ENCODE measurements at regions not wholly inside any gene's neighbourhood (a gene's known extent, or its start where the extent isn't known, plus 50 kb on each side); places are given as distances from the start of the nearest gene placed in this dataset.

DNA sequence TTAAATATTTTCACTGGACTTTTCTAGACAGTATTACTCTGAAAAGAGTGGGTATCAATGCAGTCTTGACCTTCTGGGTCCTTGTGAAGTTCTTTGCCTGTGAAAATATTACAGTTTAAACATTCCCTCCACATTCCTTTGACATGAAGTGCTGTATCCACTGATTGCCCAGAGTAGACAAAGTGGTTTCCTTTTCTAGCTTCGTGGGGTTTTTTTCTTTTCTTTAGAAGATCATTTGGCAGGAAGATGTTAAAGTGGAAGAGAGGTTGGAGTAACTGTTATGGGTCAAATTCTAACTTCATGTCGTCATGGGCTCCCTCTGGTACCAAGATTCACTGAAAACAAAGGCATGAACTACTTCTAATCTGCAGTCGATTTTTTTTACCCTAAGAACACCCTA, 496.9 kb downstream of the EPHA4 start:
- TF ChIP-seq ZNF384 (IDR thresholded peaks at IDR 0.05) (no peak), CTBP1 (IDR thresholded peaks at IDR 0.05; ENCODE audit: borderline replicate concordance) (no peak), L3MBTL2 (conservative IDR thresholded peaks at IDR 0.05) (no peak), ELF4 (IDR thresholded peaks at IDR 0.05) (no peak), ARNT (IDR thresholded peaks at IDR 0.05) (no peak), PKNOX1 (IDR thresholded peaks at IDR 0.05) (no peak), FOXA1 (IDR thresholded peaks at IDR 0.05) (no peak), SUZ12 (IDR thresholded peaks at IDR 0.05) (no peak), FOXK2 (IDR thresholded peaks at IDR 0.05) (no peak), BHLHE40 (IDR thresholded peaks at IDR 0.05; ENCODE audit: borderline replicate concordance) (no peak), LEF1 (IDR thresholded peaks at IDR 0.05; ENCODE audit: borderline replicate concordance) (no peak), HDGF (IDR thresholded peaks at IDR 0.05; ENCODE audit: borderline replicate concordance) (no peak), FOXM1 (IDR thresholded peaks at IDR 0.05; ENCODE audit: borderline replicate concordance) (no peak), TARDBP (IDR thresholded peaks at IDR 0.05) (no peak), NFRKB (IDR thresholded peaks at IDR 0.05) (no peak), SP1 (IDR thresholded peaks at IDR 0.05) (no peak)
- no peak for DNase-seq (ENCODE audit: extremely low spot score)
- ChIA-PET POLR2A (no interaction called here), CTCF (interaction anchor here (0.5 kb wide), 1 partner anchor 383 kb away, joined by 3 read pairs; no protein-coding TSS in a partner anchor)

DNA sequence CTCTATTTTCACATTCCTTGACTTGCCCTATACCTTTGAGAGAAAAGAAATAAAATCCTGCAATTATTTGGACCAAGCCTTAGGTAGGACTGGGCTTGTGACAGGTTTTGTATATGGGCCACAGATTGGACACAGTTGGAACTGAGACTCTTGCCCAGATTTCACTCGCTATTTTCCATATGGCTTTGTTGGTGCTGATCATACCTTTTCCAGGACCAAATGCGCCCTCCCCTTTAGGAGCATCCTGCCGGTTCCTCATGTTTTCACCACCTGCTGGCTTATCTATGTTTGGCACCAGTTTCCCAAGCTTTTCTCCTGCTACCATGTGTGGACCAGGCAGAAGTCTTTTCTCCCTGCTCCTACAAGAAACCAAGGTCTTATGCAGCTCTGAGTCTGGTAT, 494.9 kb downstream of the EPHA4 start:
- no peak for DNase-seq (ENCODE audit: extremely low spot score)
- ChIA-PET POLR2A (no interaction called here), CTCF (interaction anchor here (1.2 kb wide), 1 partner anchor 497 kb away, joined by 3 read pairs; no protein-coding TSS in a partner anchor)
- TF ChIP-seq FOXM1 (IDR thresholded peaks at IDR 0.05; ENCODE audit: borderline replicate concordance) (no peak), BHLHE40 (IDR thresholded peaks at IDR 0.05; ENCODE audit: borderline replicate concordance) (no peak), ARNT (IDR thresholded peaks at IDR 0.05) (no peak), FOXA1 (IDR thresholded peaks at IDR 0.05) (no peak), TARDBP (IDR thresholded peaks at IDR 0.05) (no peak), CTBP1 (IDR thresholded peaks at IDR 0.05; ENCODE audit: borderline replicate concordance) (no peak), FOXK2 (IDR thresholded peaks at IDR 0.05) (no peak), SUZ12 (IDR thresholded peaks at IDR 0.05) (no peak), LEF1 (IDR thresholded peaks at IDR 0.05; ENCODE audit: borderline replicate concordance) (no peak), PKNOX1 (IDR thresholded peaks at IDR 0.05) (no peak), ELF4 (IDR thresholded peaks at IDR 0.05) (no peak)

DNA sequence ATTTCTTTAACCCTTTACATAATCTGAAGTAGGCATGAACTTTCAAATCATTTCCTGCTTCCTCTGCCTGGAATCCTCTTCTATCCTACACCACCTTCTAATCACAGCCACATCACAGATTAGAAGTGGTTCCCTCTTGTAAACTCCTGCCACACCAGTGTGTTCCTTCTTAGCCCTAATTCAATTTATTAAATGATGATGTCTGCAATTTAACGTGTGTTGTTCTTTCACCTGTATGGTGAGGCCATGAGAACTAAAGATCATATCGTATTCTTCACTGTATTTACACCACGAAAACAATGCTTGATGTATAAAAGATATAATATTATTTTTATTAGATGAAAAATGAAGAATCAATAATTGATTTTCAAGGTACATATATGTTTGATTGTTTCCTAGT, 494.3 kb downstream of the EPHA4 start:
- ChIA-PET CTCF (no interaction called here), POLR2A (no interaction called here)
- DNase-seq (ENCODE audit: extremely low spot score), result no peak
- no peak for TF ChIP-seq ELF4 (IDR thresholded peaks at IDR 0.05)
- TF ChIP-seq TARDBP (IDR thresholded peaks at IDR 0.05), result no peak
- no peak for TF ChIP-seq BHLHE40 (IDR thresholded peaks at IDR 0.05; ENCODE audit: borderline replicate concordance)

GRCh38 chr2:221085341-221085900, 486.7 kb downstream of the EPHA4 start:
- TF ChIP-seq ZNF384 (IDR thresholded peaks at IDR 0.05) (no peak), FOXA1 (IDR thresholded peaks at IDR 0.05) (no peak), ELF4 (IDR thresholded peaks at IDR 0.05) (no peak), FOXM1 (IDR thresholded peaks at IDR 0.05; ENCODE audit: borderline replicate concordance) (no peak), L3MBTL2 (conservative IDR thresholded peaks at IDR 0.05) (no peak), HDGF (IDR thresholded peaks at IDR 0.05; ENCODE audit: borderline replicate concordance) (no peak), SUZ12 (IDR thresholded peaks at IDR 0.05) (no peak), FOXK2 (IDR thresholded peaks at IDR 0.05) (no peak), LEF1 (IDR thresholded peaks at IDR 0.05; ENCODE audit: borderline replicate concordance) (no peak), SP1 (IDR thresholded peaks at IDR 0.05) (no peak), TARDBP (IDR thresholded peaks at IDR 0.05) (no peak), NFRKB (IDR thresholded peaks at IDR 0.05) (no peak), BHLHE40 (IDR thresholded peaks at IDR 0.05; ENCODE audit: borderline replicate concordance) (no peak), PKNOX1 (IDR thresholded peaks at IDR 0.05) (no peak), ARNT (IDR thresholded peaks at IDR 0.05) (no peak), CTBP1 (IDR thresholded peaks at IDR 0.05; ENCODE audit: borderline replicate concordance) (no peak)
- CTCF ChIA-PET, result no interaction called here
- POLR2A ChIA-PET, result no interaction called here
- DNase-seq (ENCODE audit: extremely low spot score), result no peak

DNA sequence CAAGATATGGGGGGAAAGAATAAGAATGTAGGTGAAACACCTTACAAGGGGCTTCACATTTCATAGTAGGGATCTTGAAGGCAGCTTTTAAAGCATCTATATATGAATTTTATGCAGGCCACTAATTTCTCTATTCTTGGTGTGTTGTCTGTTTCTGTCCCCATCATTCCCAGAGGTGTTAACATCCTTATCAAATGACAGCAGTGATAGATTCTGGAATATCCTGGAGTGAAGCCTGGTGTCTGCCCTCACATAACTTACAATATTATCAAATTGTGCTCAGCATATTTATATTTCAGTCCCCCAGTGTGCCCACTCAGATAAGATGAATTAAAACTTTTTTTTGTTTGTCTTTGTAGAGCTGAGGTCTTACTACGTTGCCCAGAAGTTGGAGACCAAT, 486.2 kb downstream of the EPHA4 start:
- TF ChIP-seq SUZ12 (IDR thresholded peaks at IDR 0.05) (no peak), ARNT (IDR thresholded peaks at IDR 0.05) (no peak)
- CTCF ChIA-PET, result no interaction called here
- POLR2A ChIA-PET, result no interaction called here
- DNase-seq (ENCODE audit: extremely low spot score), result no peak

GRCh38 chr2:221087779-221088178, 484.3 kb downstream of the EPHA4 start:
- no peak for TF ChIP-seq NFRKB (IDR thresholded peaks at IDR 0.05)
- TF ChIP-seq FOXK2 (IDR thresholded peaks at IDR 0.05), result no peak
- no peak for TF ChIP-seq TARDBP (IDR thresholded peaks at IDR 0.05)
- TF ChIP-seq FOXM1 (IDR thresholded peaks at IDR 0.05; ENCODE audit: borderline replicate concordance), result no peak
- TF ChIP-seq PKNOX1 (IDR thresholded peaks at IDR 0.05), result no peak
- DNase-seq (ENCODE audit: extremely low spot score), result no peak
- POLR2A ChIA-PET, result no interaction called here
- CTCF ChIA-PET, result no interaction called here

Measured in HEK293T (cell line).